Heart right ventricle (tissue), 16 donors: ENCODE measurements at regions not wholly inside any gene's neighbourhood (a gene's known extent, or its start where the extent isn't known, plus 50 kb on each side); places are given as distances from the start of the nearest gene placed in this dataset.

Source experiments
- ATAC-seq, 8 donors: fragments of 200-7000 bp; cut with Tn5 transposase; one replicate each; pipeline ENCODE4 v1.9.1; 2020; ENCODE audit warnings: mild to moderate bottlenecking in 8 of 8, moderate library complexity in 8 of 8, moderate number of reproducible peaks in 1 of 8
- DNase-seq, 2 donors: peaks; one replicate each; pipeline ENCODE4 v3.0.0-alpha.2; 2020
- H3K27ac ChIP-seq, 10 donors: fragments of 200-600 bp; sonication (generic) in 2 of 10; one replicate each; pipeline versions ENCODE4 v1.5.0 to v1.8.0; 2020 to 2022; ENCODE audit warnings: mild to moderate bottlenecking in 3 of 10
- H3K27me3 ChIP-seq, 7 donors: fragments of 200-600 bp; one replicate each; pipeline ENCODE4 v1.8.0; 2021 to 2022; ENCODE audit warnings: mild to moderate bottlenecking in 2 of 7
- H3K36me3 ChIP-seq, 9 donors: fragments of 200-600 bp; sonication (generic) in 1 of 9; one replicate each; pipeline versions ENCODE4 v1.5.0 to v1.8.0; 2020 to 2022; ENCODE audit warnings: mild to moderate bottlenecking in 2 of 9
- H3K4me1 ChIP-seq, 9 donors: fragments of 200-600 bp; sonication (generic) in 1 of 9; one replicate each; pipeline versions ENCODE4 v1.5.0 to v1.8.0; 2020 to 2022; ENCODE audit warnings: mild to moderate bottlenecking in 4 of 9
- H3K4me3 ChIP-seq, 10 donors: fragments of 200-600 bp; sonication (generic) in 2 of 10; one replicate each; pipeline versions ENCODE4 v1.5.0 to v1.8.0; 2020 to 2022; ENCODE audit warnings: mild to moderate bottlenecking in 7 of 10, moderate library complexity in 2 of 10
- H3K9me3 ChIP-seq, 11 donors: fragments of 200-600 bp in 10 of 11; sonication (generic) in 2 of 11; one replicate each; pipeline versions ENCODE4 v1.5.0 to v1.8.0; 2013 to 2022; ENCODE audit warnings: mild to moderate bottlenecking in 2 of 11, control low read depth in 1 of 11, moderate library complexity in 1 of 11
- CTCF ChIP-seq, 9 donors: fragments of 200-600 bp; sonication (generic) in 2 of 9; IDR thresholded peaks; one replicate each; pipeline versions ENCODE4 v1.5.0 to v1.8.0; 2021 to 2022; ENCODE audit warnings: antibody characterized with exemption in 9 of 9, mild to moderate bottlenecking in 5 of 9, moderate library complexity in 1 of 9
- WGBS, 2 donors: extraction: QIAGEN DNeasy Blood & Tissue Kit; methylation state at CpG; one replicate each; pipeline ENCODE4 v1.1.7; 2013; ENCODE audit warnings: inconsistent platforms in 1 of 2; 5-methylcytosine and 5-hydroxymethylcytosine counted together
- intact Hi-C, 10 donors: fragments of 100-400 bp; cut with DNase I; formaldehyde crosslinking; loops; one replicate each; pipeline versions ENCODE4 v1.11.1 to v1.14.2; 2022
- donor health status: Arrhythmogenic right ventricular cardiomyopathy.
- donor health status: ischemic (EF 13 %, LVEDD 7.1; RV severe dilation, severe dysfunction).
- donor health status: healthy with polysubstance abuse.
- donor health status: DM: no; HTN: yes; CAD: no.
- donor health status: DM: no; HTN: no; CAD: no.
- donor health status: ischemic (EF 25% LVEDD 6.9; RV normal size, moderate dysfunction).
- donor health status: ischemic (EF 25% LVEDD 5.7; RV mildly dilated, moderate dysfunction).
- donor health status: healthy.
- donor health status: DM: yes; HTN: yes; CAD: no.
- donor health status: Ischemic cardiomyopathy.
- donor health status: ischemic (EF 35%, LVEDD 5.7; RV mildly dilated, moderate dysfunction).
- donor health status: nonischemic (EF 11% LVEDD 7.7; RV severe dilation, severe dysfunction).
- donor health status: DM: yes; HTN: yes; CAD: no.
- donor health status: PGD.
- donor health status: ischemic (EF 29% LVEDD 5.4; RV normal size, mild dysfunction).
- donor health status: nonischemic (EF 23%, LVEDD 6.1; RV moderate dilation, normal function).

GRCh38 chr9:118583414-118583813 is 785.8 kb downstream of the BRINP1 start:
- Histone ChIP-seq H3K9me3 (peaks cover 0 to 7% (median 0%) of the 10 kb centered on the region in 11 donors), H3K27me3 (peaks cover 0 to 3% (median 0%) of the 10 kb centered on the region in 7 donors), H3K4me1 (no peaks in the 10 kb centered on the region), H3K27ac (no peak overlapping the region), H3K36me3 (no peaks in the 10 kb centered on the region), H3K4me3 (no peak overlapping the region)
- no peak for ATAC-seq
- no peak for DNase-seq
- TF ChIP-seq CTCF (IDR thresholded peaks at IDR 0.05), result no peak
- 71 to 83% methylated on average over 4 of the region's 4 CpGs for WGBS, 2 donors
- intact Hi-C loops, result no loop called here

GRCh38 chr9:118586978-118587377 is 782.3 kb downstream of the BRINP1 start:
- H3K27me3 ChIP-seq, result peaks cover 0 to 3% (median 0%) of the 10 kb centered on the region in 7 donors
- no peak overlapping the region for H3K27ac ChIP-seq
- no peaks in the 10 kb centered on the region for H3K36me3 ChIP-seq
- no peak for TF ChIP-seq CTCF (IDR thresholded peaks at IDR 0.05)
- H3K9me3 ChIP-seq, result peaks cover 0 to 3% (median 0%) of the 10 kb centered on the region in 11 donors
- intact Hi-C loops, result no loop called here
- no peak for DNase-seq
- 48 to 61% methylated on average over 2 of the region's 2 CpGs for WGBS, 2 donors
- H3K4me1 ChIP-seq, result no peaks in the 10 kb centered on the region
- no peak overlapping the region for H3K4me3 ChIP-seq
- no peak for ATAC-seq

GRCh38 chr9:118594428-118594827 is 774.8 kb downstream of the BRINP1 start:
- TF ChIP-seq CTCF (IDR thresholded peaks at IDR 0.05), result no peak
- ATAC-seq (no peak), DNase-seq (no peak)
- intact Hi-C loops, result loop anchor here in 1 of 10 donors (10.0 kb wide), 1 partner anchor 690 kb away; no protein-coding TSS in a partner anchor
- Histone ChIP-seq H3K9me3 (no peaks in the 10 kb centered on the region), H3K4me1 (no peaks in the 10 kb centered on the region), H3K27me3 (peaks cover 0 to 4% (median 0%) of the 10 kb centered on the region in 7 donors), H3K4me3 (no peak overlapping the region), H3K36me3 (no peaks in the 10 kb centered on the region), H3K27ac (no peak overlapping the region)
- 82 to 85% methylated on average over 6 of the region's 6 CpGs for WGBS, 2 donors

- peak in 7 of 9 donors; percentile 17 to 51 (median 38) for TF ChIP-seq CTCF (IDR thresholded peaks at IDR 0.05)
- H3K27me3 ChIP-seq, result peaks cover 0 to 4% (median 0%) of the 10 kb centered on the region in 7 donors
- ATAC-seq (peak in 1 of 8 donors; percentile 73), DNase-seq (peak in 1 of 2 donors; percentile 5)
- no peaks in the 10 kb centered on the region for H3K36me3 ChIP-seq
- intact Hi-C loops, result loop anchor here in 1 of 10 donors (10.0 kb wide), 1 partner anchor 689 kb away; no protein-coding TSS in a partner anchor
- H3K4me1 ChIP-seq, result no peaks in the 10 kb centered on the region
- H3K9me3 ChIP-seq, result no peaks in the 10 kb centered on the region
- H3K27ac ChIP-seq, result no peak overlapping the region
- 23 to 24% methylated on average over 3 of the region's 3 CpGs for WGBS, 2 donors
- H3K4me3 ChIP-seq, result no peak overlapping the region
Measured at GRCh38 chr9:118595719-118596305, 773.4 kb downstream of the BRINP1 start.
